Neural cell (in vitro differentiated cells): ENCODE measurements at regions not wholly inside any gene's neighbourhood (a gene's known extent, or its start where the extent isn't known, plus 50 kb on each side); places are given as distances from the start of the nearest gene placed in this dataset.

Experiments
- H2AFZ ChIP-seq: fragments of 200-600, 300-800 bp; sonication (generic), shearing (Covaris generic); 2 replicates; pipeline ENCODE4 v1.6.0; 2014; ENCODE audit warnings: low read depth, mild to moderate bottlenecking, antibody characterized with exemption, low read length, moderate library complexity
- H3F3A ChIP-seq: fragments of 200-600 bp; shearing (Covaris generic); 2 replicates; pipeline ENCODE4 v1.6.1; 2016; ENCODE audit warnings: mild to moderate bottlenecking, moderate library complexity, mixed read lengths, antibody characterized with exemption, low read length; ENCODE audit not compliant: insufficient read depth, poor library complexity, severe bottlenecking
- H3K27ac ChIP-seq: fragments of 200-600, 300-800 bp; sonication (generic), shearing (Covaris generic); 2 replicates; pipeline ENCODE4 v1.5.1; 2014; ENCODE audit warnings: mild to moderate bottlenecking, low read length, moderate library complexity
- H3K27me3 ChIP-seq: fragments of 300-800, 200-600 bp; sonication (generic), shearing (Covaris generic); 2 replicates; pipeline ENCODE4 v1.6.0; 2014; ENCODE audit warnings: mild to moderate bottlenecking, low read depth, low read length, moderate library complexity; ENCODE audit not compliant: insufficient read depth
- H3K36me3 ChIP-seq: fragments of 300-800, 200-600 bp; sonication (generic), shearing (Covaris generic); 2 replicates; pipeline ENCODE4 v1.5.1; 2014; ENCODE audit warnings: mild to moderate bottlenecking, antibody characterized with exemption, low read length, moderate library complexity; ENCODE audit not compliant: insufficient read depth
- H3K4me2 ChIP-seq: fragments of 300-800, 200-600 bp; sonication (generic), shearing (Covaris generic); 2 replicates; pipeline ENCODE4 v1.6.0; 2014; ENCODE audit warnings: mild to moderate bottlenecking, low read length
- H3K4me3 ChIP-seq: fragments of 300-800, 200-600 bp; sonication (generic), shearing (Covaris generic); 2 replicates; pipeline ENCODE4 v1.5.1; 2014; ENCODE audit warnings: mild to moderate bottlenecking, low read length, moderate library complexity
- H3K79me2 ChIP-seq: fragments of 200-600 bp; shearing (Covaris generic); replicated peaks from 2 replicates; pipeline ENCODE4 v1.6.0; 2014; ENCODE audit warnings: mild to moderate bottlenecking, low read length, moderate library complexity; ENCODE audit not compliant: insufficient read depth
- H3K9ac ChIP-seq: fragments of 300-800, 200-600 bp; sonication (generic), shearing (Covaris generic); 2 replicates; pipeline ENCODE4 v1.6.1; 2016; ENCODE audit warnings: mild to moderate bottlenecking, low read length, mixed read lengths
- H3K9me2 ChIP-seq: fragments of 200-600 bp; shearing (Covaris generic); 2 replicates; pipeline ENCODE4 v1.6.1; 2016; ENCODE audit warnings: mild to moderate bottlenecking, low read length, mixed read lengths; ENCODE audit not compliant: insufficient read depth
- H3K9me3 ChIP-seq: fragments of 200-600, 300-800 bp; sonication (generic), shearing (Covaris generic); 2 replicates; pipeline ENCODE4 v1.6.1; 2016; ENCODE audit warnings: mild to moderate bottlenecking, mixed run types, low read length, moderate library complexity, mixed read lengths
- H4K20me1 ChIP-seq: fragments of 200-600 bp; shearing (Covaris generic); 2 replicates; pipeline ENCODE4 v1.6.1; 2016; ENCODE audit warnings: mild to moderate bottlenecking, mixed run types; ENCODE audit not compliant: insufficient read depth
- CTCF ChIP-seq: fragments of 450-650 bp; IDR thresholded peaks from 2 replicates; pipeline ENCODE4 v1.5.1; 2014; ENCODE audit warnings: antibody characterized with exemption, mild to moderate bottlenecking, moderate library complexity; ENCODE audit not compliant: poor library complexity, severe bottlenecking
- EP300 ChIP-seq: fragments of 450-650 bp; conservative IDR thresholded peaks from 2 replicates; pipeline ENCODE4 v1.6.1; 2014; ENCODE audit warnings: antibody characterized with exemption, mild to moderate bottlenecking, moderate library complexity; ENCODE audit not compliant: poor library complexity, severe bottlenecking
- EZH2 ChIP-seq: fragments of 200-600, 300-800 bp; shearing (Covaris generic), sonication (generic); IDR thresholded peaks from 2 replicates; pipeline ENCODE4 v1.6.1; 2014; ENCODE audit warnings: antibody characterized with exemption, low read length, borderline replicate concordance, mild to moderate bottlenecking; ENCODE audit not compliant: insufficient read depth, poor library complexity, severe bottlenecking
- MXI1 ChIP-seq: fragments of 450-650 bp; conservative IDR thresholded peaks from 2 replicates; pipeline ENCODE4 v1.6.1; 2014; ENCODE audit warnings: antibody characterized with exemption, mild to moderate bottlenecking; ENCODE audit not compliant: poor library complexity, severe bottlenecking
- POLR2AphosphoS5 ChIP-seq: IDR thresholded peaks from 2 replicates; pipeline ENCODE4 v1.6.1; 2012
- RAD21 ChIP-seq: fragments of 450-650 bp; conservative IDR thresholded peaks from 2 replicates; pipeline ENCODE4 v1.6.1; 2014; ENCODE audit warnings: antibody characterized with exemption, mild to moderate bottlenecking, moderate library complexity
- REST ChIP-seq: IDR thresholded peaks from 2 replicates; pipeline ENCODE4 v1.6.1; 2012; ENCODE audit warnings: borderline replicate concordance
- SMC3 ChIP-seq: fragments of 450-650 bp; conservative IDR thresholded peaks from 2 replicates; pipeline ENCODE4 v1.6.1; 2014; ENCODE audit warnings: antibody characterized with exemption, mild to moderate bottlenecking, moderate library complexity; ENCODE audit not compliant: poor library complexity
- TAF1 ChIP-seq: IDR thresholded peaks from 2 replicates; pipeline ENCODE4 v1.6.1; 2012; ENCODE audit warnings: low read depth

- Histone ChIP-seq H2AFZ (no peak overlapping the region), H3F3A (no peaks in the 10 kb centered on the region), H3K9ac (no peak overlapping the region), H3K36me3 (no peaks in the 10 kb centered on the region), H3K9me3 (no peaks in the 10 kb centered on the region), H3K4me3 (no peak overlapping the region), H3K27me3 (no peaks in the 10 kb centered on the region), H3K79me2 (no peaks in the 10 kb centered on the region), H3K9me2 (no peaks in the 10 kb centered on the region), H3K4me2 (no peak overlapping the region), H4K20me1 (no peaks in the 10 kb centered on the region), H3K27ac (no peak overlapping the region)
- no peak for TF ChIP-seq EP300
- no peak for TF ChIP-seq CTCF
- no peak for TF ChIP-seq MXI1
- TF ChIP-seq EZH2 = no peak
- no peak for TF ChIP-seq REST
Measured at GRCh38 chr9:78830301-78830700, 533.4 kb downstream of the PSAT1 start.

- TF ChIP-seq REST = no peak
- no peak for TF ChIP-seq TAF1
- no peak for TF ChIP-seq SMC3
- TF ChIP-seq MXI1 = no peak
- no peak for TF ChIP-seq POLR2AphosphoS5
- no peak for TF ChIP-seq RAD21
- TF ChIP-seq CTCF = no peak
- TF ChIP-seq EP300 = no peak
- no peak for TF ChIP-seq EZH2
- no peaks in the 10 kb centered on the region for H3K79me2 ChIP-seq
- no peaks in the 10 kb centered on the region for H3K27me3 ChIP-seq
- no peak overlapping the region for H3K4me3 ChIP-seq
- H2AFZ ChIP-seq = no peak overlapping the region
- no peaks in the 10 kb centered on the region for H4K20me1 ChIP-seq
- no peak overlapping the region for H3K27ac ChIP-seq
- H3K4me2 ChIP-seq = no peak overlapping the region
- H3K9me3 ChIP-seq = no peaks in the 10 kb centered on the region
- no peaks in the 10 kb centered on the region for H3K9me2 ChIP-seq
- no peak overlapping the region for H3K9ac ChIP-seq
- no peaks in the 10 kb centered on the region for H3K36me3 ChIP-seq
- H3F3A ChIP-seq = no peaks in the 10 kb centered on the region
Measured at GRCh38 chr9:78831726-78832125, 534.8 kb downstream of the PSAT1 start.
